ENCODE measurements at regions not wholly inside any gene's neighbourhood (a gene's known extent, or its start where the extent isn't known, plus 50 kb on each side); places are given as distances from the start of the nearest gene placed in this dataset.
A peak's percentile ranks its signal among the peaks of the same experiment; 100 is the strongest.

- no CpG with 5 or more reads among the region's 9 CpGs for WGBS (ENCODE audit: extremely low coverage, insufficient coverage, low lambda C conversion rate)
Observed at GRCh38 chr2:88857274-88857741, 165.8 kb downstream of the RPIA start.

DNA sequence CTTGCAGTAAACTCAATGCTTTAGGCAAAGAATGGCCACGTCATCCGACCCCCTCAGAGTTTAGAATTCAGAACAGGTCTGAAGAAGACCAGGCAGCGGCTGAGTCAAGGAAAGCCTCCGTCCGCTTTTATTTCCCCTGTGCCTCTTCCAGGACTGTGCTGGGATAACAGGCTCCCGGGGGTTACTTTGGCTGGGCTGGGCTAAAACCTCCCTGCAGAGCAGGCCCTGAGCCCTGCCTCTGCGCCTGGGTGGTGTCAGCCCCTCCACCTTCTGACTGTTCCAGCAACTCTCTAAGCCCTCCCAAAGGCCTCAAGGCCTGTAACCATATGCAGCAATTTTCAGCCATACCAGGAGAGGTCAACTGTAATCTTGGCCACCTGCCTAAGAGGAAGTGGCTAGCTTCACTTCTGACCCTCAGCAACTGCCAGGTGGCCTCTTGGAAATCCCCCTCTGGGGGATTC lies 166.5 kb downstream of the RPIA start:
- WGBS (ENCODE audit: extremely low coverage, insufficient coverage, low lambda C conversion rate), result no CpG with 5 or more reads among the region's 7 CpGs
- H2BK5ac ChIP-seq (ENCODE audit: low read length), result no peak overlapping the region

More at GRCh38 chr2:88857274-88857741, 165.8 kb downstream of the RPIA start:
- Histone ChIP-seq H3K4me3 (ENCODE audit: low read length) (no peak overlapping the region), H3K79me1 (ENCODE audit: low read length) (no peaks in the 10 kb centered on the region), H3K27ac (ENCODE audit: low read depth, low read length) (no peak overlapping the region), H3K18ac (ENCODE audit: low read length) (no peak overlapping the region), H2BK5ac (ENCODE audit: low read length) (no peak overlapping the region), H2AK5ac (ENCODE audit: low read length) (no peak overlapping the region), H2BK120ac (ENCODE audit: low read depth, low read length) (no peak overlapping the region), H4K8ac (ENCODE audit: low read depth, low read length) (no peak overlapping the region), H3K79me2 (ENCODE audit: control insufficient read depth, insufficient read depth, low read length) (no peaks in the 10 kb centered on the region), H3K23ac (ENCODE audit: low read length) (no peak overlapping the region), H3K4me1 (ENCODE audit: control insufficient read depth, low read depth, low read length) (no peaks in the 10 kb centered on the region), H3K4me2 (ENCODE audit: low read length) (no peak overlapping the region), H2BK15ac (replicated peaks; ENCODE audit: low read depth) (no peak overlapping the region), H3K56ac (ENCODE audit: low read length) (no peak overlapping the region), H3K36me3 (ENCODE audit: control insufficient read depth, insufficient read depth, low read length) (no peaks in the 10 kb centered on the region), H3K9ac (ENCODE audit: low read length) (no peak overlapping the region), H3K4ac (ENCODE audit: low read depth, low read length) (no peak overlapping the region), H4K5ac (ENCODE audit: low read length) (no peak overlapping the region), H3K27me3 (ENCODE audit: insufficient read depth, low read length, poor library complexity) (no peaks in the 10 kb centered on the region)
- no peak for DNase-seq

GRCh38 chr2:88859461-88859860 lies 168.0 kb downstream of the RPIA start:
- no peak overlapping the region for H3K4me2 ChIP-seq (ENCODE audit: low read length)
- no peak overlapping the region for H3K56ac ChIP-seq (ENCODE audit: low read length)
- no peak for DNase-seq
- no peak overlapping the region for H4K8ac ChIP-seq (ENCODE audit: low read depth, low read length)
- no peak overlapping the region for H2BK15ac ChIP-seq (replicated peaks; ENCODE audit: low read depth)
- no CpG with 5 or more reads among the region's 16 CpGs for WGBS (ENCODE audit: extremely low coverage, insufficient coverage, low lambda C conversion rate)
- no peak overlapping the region for H2AK5ac ChIP-seq (ENCODE audit: low read length)
- H3K23ac ChIP-seq (ENCODE audit: low read length), result no peak overlapping the region
- no peak overlapping the region for H3K18ac ChIP-seq (ENCODE audit: low read length)
- no peaks in the 10 kb centered on the region for H3K27me3 ChIP-seq (ENCODE audit: insufficient read depth, low read length, poor library complexity)
- H3K4me3 ChIP-seq (ENCODE audit: low read length), result no peak overlapping the region
- H3K9ac ChIP-seq (ENCODE audit: low read length), result no peak overlapping the region
- H3K79me1 ChIP-seq (ENCODE audit: low read length), result no peaks in the 10 kb centered on the region
- no peak overlapping the region for H3K4ac ChIP-seq (ENCODE audit: low read depth, low read length)
- H3K27ac ChIP-seq (ENCODE audit: low read depth, low read length), result no peak overlapping the region
- no peaks in the 10 kb centered on the region for H3K79me2 ChIP-seq (ENCODE audit: control insufficient read depth, insufficient read depth, low read length)
- H2BK120ac ChIP-seq (ENCODE audit: low read depth, low read length), result no peak overlapping the region
- no peak overlapping the region for H2BK5ac ChIP-seq (ENCODE audit: low read length)
- H4K5ac ChIP-seq (ENCODE audit: low read length), result no peak overlapping the region
- no peaks in the 10 kb centered on the region for H3K4me1 ChIP-seq (ENCODE audit: control insufficient read depth, low read depth, low read length)
- H3K36me3 ChIP-seq (ENCODE audit: control insufficient read depth, insufficient read depth, low read length), result no peaks in the 10 kb centered on the region

More for the DNA sequence above, 166.5 kb downstream of the RPIA start:
- H3K4me1 ChIP-seq (ENCODE audit: control insufficient read depth, low read depth, low read length), result no peaks in the 10 kb centered on the region
- H3K27me3 ChIP-seq (ENCODE audit: insufficient read depth, low read length, poor library complexity), result no peaks in the 10 kb centered on the region
- no peak overlapping the region for H2BK120ac ChIP-seq (ENCODE audit: low read depth, low read length)
- H3K23ac ChIP-seq (ENCODE audit: low read length), result no peak overlapping the region
- no peak overlapping the region for H3K27ac ChIP-seq (ENCODE audit: low read depth, low read length)
- DNase-seq, result peak; percentile 66
- no peaks in the 10 kb centered on the region for H3K36me3 ChIP-seq (ENCODE audit: control insufficient read depth, insufficient read depth, low read length)
- no peak overlapping the region for H3K9ac ChIP-seq (ENCODE audit: low read length)
- no peaks in the 10 kb centered on the region for H3K79me1 ChIP-seq (ENCODE audit: low read length)
- no peak overlapping the region for H3K4me2 ChIP-seq (ENCODE audit: low read length)
- no peak overlapping the region for H2AK5ac ChIP-seq (ENCODE audit: low read length)
- H2BK15ac ChIP-seq (replicated peaks; ENCODE audit: low read depth), result no peak overlapping the region
- no peak overlapping the region for H4K5ac ChIP-seq (ENCODE audit: low read length)
- no peak overlapping the region for H4K8ac ChIP-seq (ENCODE audit: low read depth, low read length)
- no peak overlapping the region for H3K4ac ChIP-seq (ENCODE audit: low read depth, low read length)
- no peak overlapping the region for H3K4me3 ChIP-seq (ENCODE audit: low read length)
- no peaks in the 10 kb centered on the region for H3K79me2 ChIP-seq (ENCODE audit: control insufficient read depth, insufficient read depth, low read length)
- no peak overlapping the region for H3K18ac ChIP-seq (ENCODE audit: low read length)
- no peak overlapping the region for H3K56ac ChIP-seq (ENCODE audit: low read length)

GRCh38 chr2:88860421-88861075 lies 169.1 kb downstream of the RPIA start:
- Histone ChIP-seq H3K9ac (ENCODE audit: low read length) (no peak overlapping the region), H4K5ac (ENCODE audit: low read length) (no peak overlapping the region), H3K4ac (ENCODE audit: low read depth, low read length) (no peak overlapping the region), H3K56ac (ENCODE audit: low read length) (no peak overlapping the region), H2BK15ac (replicated peaks; ENCODE audit: low read depth) (no peak overlapping the region), H3K4me3 (ENCODE audit: low read length) (no peak overlapping the region), H3K79me1 (ENCODE audit: low read length) (no peaks in the 10 kb centered on the region), H3K79me2 (ENCODE audit: control insufficient read depth, insufficient read depth, low read length) (no peaks in the 10 kb centered on the region), H3K36me3 (ENCODE audit: control insufficient read depth, insufficient read depth, low read length) (no peaks in the 10 kb centered on the region), H2AK5ac (ENCODE audit: low read length) (no peak overlapping the region), H3K27ac (ENCODE audit: low read depth, low read length) (no peak overlapping the region), H3K4me2 (ENCODE audit: low read length) (no peak overlapping the region), H3K18ac (ENCODE audit: low read length) (no peak overlapping the region), H3K4me1 (ENCODE audit: control insufficient read depth, low read depth, low read length) (no peaks in the 10 kb centered on the region), H4K8ac (ENCODE audit: low read depth, low read length) (no peak overlapping the region), H2BK5ac (ENCODE audit: low read length) (no peak overlapping the region), H3K27me3 (ENCODE audit: insufficient read depth, low read length, poor library complexity) (no peaks in the 10 kb centered on the region), H2BK120ac (ENCODE audit: low read depth, low read length) (no peak overlapping the region), H3K23ac (ENCODE audit: low read length) (no peak overlapping the region)
- no CpG with 5 or more reads among the region's 11 CpGs for WGBS (ENCODE audit: extremely low coverage, insufficient coverage, low lambda C conversion rate)
- DNase-seq, result no peak

- Histone ChIP-seq H3K79me2 (ENCODE audit: control insufficient read depth, insufficient read depth, low read length) (no peaks in the 10 kb centered on the region), H2BK15ac (replicated peaks; ENCODE audit: low read depth) (no peak overlapping the region), H3K18ac (ENCODE audit: low read length) (no peak overlapping the region), H3K56ac (ENCODE audit: low read length) (no peak overlapping the region), H3K27ac (ENCODE audit: low read depth, low read length) (no peak overlapping the region), H3K4me2 (ENCODE audit: low read length) (no peak overlapping the region), H3K36me3 (ENCODE audit: control insufficient read depth, insufficient read depth, low read length) (no peaks in the 10 kb centered on the region), H4K5ac (ENCODE audit: low read length) (no peak overlapping the region), H3K4me1 (ENCODE audit: control insufficient read depth, low read depth, low read length) (no peaks in the 10 kb centered on the region), H3K23ac (ENCODE audit: low read length) (no peak overlapping the region), H2BK120ac (ENCODE audit: low read depth, low read length) (no peak overlapping the region), H3K4me3 (ENCODE audit: low read length) (no peak overlapping the region), H3K27me3 (ENCODE audit: insufficient read depth, low read length, poor library complexity) (no peaks in the 10 kb centered on the region), H3K79me1 (ENCODE audit: low read length) (no peaks in the 10 kb centered on the region), H2AK5ac (ENCODE audit: low read length) (no peak overlapping the region), H3K9ac (ENCODE audit: low read length) (no peak overlapping the region), H4K8ac (ENCODE audit: low read depth, low read length) (no peak overlapping the region), H2BK5ac (ENCODE audit: low read length) (no peak overlapping the region), H3K4ac (ENCODE audit: low read depth, low read length) (no peak overlapping the region)
- no peak for DNase-seq
- no CpG with 5 or more reads among the region's 6 CpGs for WGBS (ENCODE audit: extremely low coverage, insufficient coverage, low lambda C conversion rate)
Observed at GRCh38 chr2:88865801-88866371, 174.4 kb downstream of the RPIA start.

Data from mesendoderm (in vitro differentiated cells).